DMS53 treated with DMSO at 0.1 percent for 48 hours (cell line): ENCODE measurements at regions not wholly inside any gene's neighbourhood (a gene's known extent, or its start where the extent isn't known, plus 50 kb on each side); places are given as distances from the start of the nearest gene placed in this dataset.

Experiments
- DNase-seq: peaks from one replicate; lab custom pipeline; 2025; ENCODE audit not compliant: unreplicated experiment; lab: John Stamatoyannopoulos, UW

DNA sequence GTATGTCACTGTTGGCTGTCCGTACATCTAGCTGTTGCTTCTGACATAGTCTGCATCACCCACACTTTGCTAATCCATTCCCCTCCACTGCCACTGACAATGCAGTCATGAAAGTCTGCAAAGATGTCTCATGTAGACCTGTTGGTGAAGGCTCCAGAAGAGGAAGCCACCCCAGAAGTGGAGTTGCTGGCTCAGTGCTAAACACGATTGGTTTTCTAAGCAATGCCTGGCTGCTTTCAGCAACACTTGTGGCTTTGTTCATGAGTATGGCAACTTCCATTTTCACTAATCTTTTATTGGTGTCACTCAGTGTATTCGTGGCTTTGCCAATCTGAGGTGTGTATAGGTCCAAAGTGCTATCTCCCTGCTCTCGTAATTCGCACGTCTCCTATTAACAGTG, 288.1 kb downstream of the GADD45G start:
- no peak for DNase-seq

DNA sequence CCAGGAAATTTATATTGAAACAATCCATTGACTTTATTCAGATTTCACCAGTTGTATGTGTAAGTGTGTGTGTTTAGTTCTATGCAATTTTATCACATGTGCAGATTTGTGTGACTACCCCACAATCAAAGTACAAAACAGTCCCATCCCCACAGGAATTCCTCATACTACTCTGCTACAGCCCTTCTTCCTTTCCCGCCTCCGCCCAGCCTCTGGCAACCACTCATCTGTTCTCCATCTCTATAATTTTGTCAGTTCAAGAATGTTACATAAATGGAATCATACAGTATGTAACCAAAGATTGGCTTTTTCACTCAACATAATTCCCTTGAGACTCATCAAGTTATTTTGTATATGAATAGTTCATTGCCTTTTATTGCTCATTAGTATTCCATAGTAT, 289.1 kb downstream of the GADD45G start:
- no peak for DNase-seq

DNA sequence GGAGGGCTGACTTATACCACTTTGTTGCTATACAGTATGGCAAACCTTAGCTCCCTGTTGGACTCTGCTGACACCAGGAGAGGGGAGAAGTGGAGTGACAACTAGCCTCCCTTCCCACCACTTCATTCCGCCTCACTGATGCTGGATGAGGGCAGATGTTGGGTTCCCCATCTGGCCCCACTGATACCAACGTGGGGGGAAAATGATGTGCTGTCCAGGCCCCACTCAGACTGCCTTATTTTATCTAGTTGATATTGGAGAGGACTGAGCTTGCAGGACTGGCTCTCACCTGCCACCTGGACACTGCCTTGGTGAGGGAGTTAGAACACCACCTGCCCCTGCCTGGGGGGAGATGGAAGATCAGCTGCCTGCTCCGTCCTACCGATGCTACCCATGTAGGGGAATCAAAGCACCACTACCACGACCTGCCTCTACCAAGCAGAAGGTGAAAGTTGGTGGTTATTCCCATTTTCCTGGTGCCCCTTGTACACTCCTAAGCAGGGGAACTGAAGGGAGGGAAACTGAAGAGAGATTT, 292.1 kb downstream of the GADD45G start:
- DNase-seq = peak; percentile 20

DNA sequence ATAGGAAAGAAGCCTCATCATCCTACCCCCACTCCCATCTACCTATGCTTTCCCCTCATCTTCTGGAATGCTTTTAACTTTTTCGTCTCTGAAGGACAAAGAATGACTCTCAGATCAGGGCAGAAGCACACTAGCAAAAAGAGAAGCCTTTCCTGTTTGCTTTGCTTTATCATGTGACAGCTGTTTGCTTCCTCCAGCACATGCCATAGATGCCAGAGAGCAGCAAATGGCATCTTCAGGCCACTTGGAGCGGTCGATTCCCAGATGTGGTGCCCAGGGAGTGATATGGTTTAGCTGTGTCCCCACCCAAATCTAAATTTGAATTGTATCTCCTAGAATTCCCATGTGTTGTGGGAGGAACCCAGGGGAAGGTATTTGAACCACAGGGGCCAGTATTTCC, 294.8 kb downstream of the GADD45G start:
- DNase-seq = no peak

DNA sequence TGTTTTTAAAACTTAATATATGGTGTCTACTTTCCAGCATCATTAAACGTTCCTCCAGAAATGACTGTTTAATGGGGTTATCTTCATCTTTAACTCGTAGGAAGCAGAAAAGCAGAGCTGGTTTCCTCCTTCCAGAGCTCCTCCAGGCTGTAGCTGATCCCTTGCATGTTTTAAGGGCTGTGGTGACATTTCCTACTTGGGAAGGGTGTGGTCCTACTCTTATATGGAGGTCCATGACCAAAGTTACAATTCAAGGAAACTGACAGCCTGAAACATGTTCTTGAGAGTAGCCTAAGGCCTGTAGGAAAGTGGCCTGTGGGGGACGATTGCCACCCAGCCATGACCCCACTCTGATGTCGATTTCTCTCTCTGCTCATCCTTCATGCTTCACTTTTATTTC, 297.1 kb downstream of the GADD45G start:
- no peak for DNase-seq

DNA sequence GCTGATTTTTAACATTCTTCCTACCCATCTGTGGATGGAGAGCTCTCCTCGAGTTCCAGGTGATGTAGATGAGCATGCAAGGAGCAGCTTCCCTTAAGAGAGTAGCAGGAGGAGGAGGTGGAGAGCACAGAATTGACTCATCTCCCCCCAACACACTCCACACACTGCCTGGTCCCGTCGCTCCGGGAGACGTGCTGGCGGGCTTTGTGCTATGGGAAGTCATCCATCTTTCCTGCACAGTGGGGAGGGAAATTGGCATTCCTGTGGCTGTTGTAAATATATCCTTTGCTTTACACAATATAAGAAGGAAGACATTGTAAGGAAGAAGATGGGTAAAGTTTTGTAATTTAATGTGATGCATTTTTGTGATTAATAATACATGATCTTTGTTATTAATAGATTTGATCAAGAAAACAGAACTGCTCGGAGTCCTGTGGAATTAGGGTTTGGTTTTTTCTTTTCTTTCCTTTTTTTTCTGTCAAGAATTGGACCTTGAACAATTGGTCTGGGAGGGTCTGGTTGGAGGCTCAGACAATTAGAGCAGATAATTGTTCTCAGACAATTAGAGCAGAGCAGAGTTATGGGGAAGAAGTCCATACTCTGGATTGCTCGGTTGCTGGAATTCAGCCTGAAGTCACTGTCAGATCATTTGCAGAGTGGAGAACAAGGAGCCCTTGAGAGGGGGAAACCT, 297.8 kb downstream of the GADD45G start:
- DNase-seq = no peak

DNA sequence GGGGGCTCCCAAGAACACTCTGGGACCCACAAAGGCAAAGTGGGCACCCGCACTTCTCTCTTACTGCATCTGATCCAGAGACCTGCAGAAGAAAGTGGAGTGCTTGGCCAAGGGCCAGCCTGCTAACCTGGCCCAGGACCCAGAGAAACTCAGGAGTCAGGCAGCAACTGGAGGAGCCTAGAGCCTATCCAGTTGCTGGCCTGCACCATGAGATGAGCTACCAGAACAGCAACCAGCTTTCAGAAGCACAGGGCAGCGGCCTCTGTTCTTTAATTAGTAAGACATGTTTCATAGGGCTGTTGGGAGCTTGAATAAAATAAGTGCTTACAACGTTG, 298.3 kb downstream of the GADD45G start:
- DNase-seq = no peak

DNA sequence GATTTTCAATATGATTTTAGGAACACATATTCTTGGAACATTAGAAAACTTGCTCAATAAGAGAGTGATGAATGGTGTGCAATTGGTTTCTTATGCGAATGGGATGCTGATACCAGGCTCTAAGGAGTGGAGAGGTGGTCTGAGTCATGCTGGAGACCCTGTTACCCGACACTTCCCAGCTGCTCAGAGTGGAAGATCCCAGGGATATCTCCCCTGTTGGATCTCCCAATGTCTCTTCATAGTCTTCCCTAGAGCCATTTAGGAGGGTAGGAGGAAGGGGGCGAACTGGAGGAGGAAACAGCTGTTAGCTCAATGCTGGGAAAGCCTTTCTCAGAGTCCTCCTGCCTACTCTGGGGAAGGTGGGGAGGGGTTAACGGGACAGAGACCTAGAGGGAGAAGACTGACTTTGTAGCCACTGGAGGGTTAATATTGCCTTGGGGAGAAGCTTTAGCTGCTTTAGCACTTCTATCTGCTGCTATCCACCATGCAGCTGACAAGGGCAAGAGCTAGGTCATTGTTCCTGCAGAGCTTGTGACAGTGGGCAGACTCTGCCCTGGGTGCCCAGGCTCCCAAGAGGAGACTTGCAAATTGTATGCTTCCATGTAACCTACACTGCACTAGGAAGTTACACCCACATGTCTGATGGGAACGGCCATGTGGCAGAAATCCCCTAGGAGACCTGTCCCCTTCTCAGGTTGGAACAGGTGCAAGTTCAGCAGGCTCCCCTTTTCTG, 301.0 kb downstream of the GADD45G start:
- DNase-seq = no peak

DNA sequence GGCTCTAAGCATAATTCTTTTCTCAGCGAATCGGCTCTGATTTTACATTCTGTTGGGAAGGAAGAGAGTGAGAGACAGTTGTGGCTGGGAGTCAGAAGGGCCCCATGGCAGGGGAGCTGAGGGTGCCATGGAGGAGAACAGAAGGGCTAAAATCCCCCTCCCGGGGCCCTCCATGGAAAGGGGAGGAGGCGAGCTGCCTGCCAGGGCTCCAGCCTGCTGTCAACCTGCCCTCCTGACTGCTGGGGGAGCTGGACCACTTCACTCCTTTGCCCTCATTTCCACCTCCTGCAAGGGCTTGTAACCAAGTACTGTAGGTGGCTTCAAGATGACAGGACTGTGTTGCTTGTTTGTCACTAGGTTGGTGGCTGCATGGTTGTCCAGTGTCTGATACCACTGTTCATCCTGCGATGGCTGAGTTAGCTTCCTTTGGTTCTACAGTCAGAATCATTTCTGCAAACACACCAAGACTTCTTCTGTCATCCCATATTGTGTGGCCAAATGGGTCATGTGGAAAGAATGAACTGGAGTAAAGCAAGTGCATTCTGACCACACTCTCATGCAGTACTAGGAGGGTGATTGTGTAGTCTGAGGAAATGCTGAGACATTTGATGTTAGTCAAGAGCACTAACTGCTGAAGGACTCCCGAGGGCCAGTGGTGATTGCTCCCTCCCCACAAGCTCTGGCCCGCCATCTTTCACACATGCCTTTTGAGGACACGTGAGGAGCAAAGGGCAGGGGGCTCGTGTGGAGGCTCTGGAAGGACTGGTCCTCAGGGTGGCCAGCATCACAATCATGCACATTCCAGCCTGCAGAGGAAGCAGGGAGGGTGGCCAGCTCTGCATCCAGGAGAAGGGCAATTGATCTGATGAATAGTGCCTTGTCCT, 307.2 kb downstream of the GADD45G start:
- DNase-seq = no peak

DNA sequence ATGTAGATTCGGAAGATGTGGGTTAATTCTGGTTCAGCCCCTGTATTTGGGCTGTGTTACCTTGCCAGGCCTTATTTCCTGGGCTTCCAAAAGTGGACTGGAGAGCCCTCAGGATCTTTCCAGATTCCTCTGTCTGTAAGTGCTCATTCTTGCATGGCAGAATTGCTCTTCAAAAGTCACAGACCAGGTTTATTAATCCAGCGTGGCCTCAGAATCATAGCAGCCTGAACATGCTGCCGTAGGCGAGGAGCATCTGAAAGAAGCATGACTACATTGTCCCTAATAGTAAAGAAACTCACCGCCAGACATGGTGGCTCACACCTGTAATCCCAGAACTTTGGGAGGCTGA, 307.8 kb downstream of the GADD45G start:
- no peak for DNase-seq

DNA sequence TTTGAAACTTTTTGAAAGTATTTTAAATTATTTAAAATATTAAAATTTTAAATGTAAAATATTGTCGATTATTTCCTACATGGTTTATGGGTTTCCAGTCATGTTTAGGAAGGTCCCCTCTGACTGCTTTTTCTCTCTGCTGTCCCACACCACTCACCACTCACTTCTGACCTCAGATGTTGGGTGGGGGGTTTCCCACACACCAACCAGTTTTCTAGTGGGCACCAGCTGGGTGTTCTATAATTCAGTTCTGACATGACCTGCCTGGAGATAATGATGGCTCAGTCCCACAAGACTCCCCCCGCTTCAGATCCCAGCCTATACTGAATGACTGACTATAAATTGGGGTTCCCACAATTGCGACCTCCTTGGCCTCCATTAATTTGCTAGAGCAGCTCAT, 310.4 kb downstream of the GADD45G start:
- DNase-seq = no peak

DNA sequence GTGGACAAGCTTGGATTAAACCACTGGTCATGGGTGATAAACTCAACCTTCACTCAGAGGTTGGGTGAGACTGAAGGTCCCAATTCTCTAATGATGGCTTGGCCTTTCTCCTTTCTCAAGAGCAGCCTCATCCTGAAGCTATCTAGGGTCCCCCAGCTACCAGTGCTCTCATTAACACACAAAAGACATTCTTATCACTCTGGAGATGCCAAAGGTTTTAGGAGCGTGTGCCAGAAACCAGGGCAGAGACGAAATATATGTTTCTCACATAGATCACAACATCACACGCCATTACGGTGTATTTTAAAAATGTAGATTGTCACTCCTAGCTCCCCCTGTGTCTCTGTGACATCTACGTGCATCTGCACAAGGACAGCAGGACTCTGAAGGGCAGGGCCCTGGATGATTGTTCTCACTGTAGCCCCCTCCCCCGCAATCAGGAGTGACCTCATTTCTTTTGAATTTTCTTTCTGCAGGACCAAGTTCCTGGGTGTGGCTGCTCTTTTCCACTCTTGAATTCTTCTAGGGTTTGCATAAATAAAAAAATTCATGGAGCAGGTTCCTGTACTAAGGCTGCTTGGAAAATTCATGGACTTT, 311.3 kb downstream of the GADD45G start:
- DNase-seq = no peak

DNA sequence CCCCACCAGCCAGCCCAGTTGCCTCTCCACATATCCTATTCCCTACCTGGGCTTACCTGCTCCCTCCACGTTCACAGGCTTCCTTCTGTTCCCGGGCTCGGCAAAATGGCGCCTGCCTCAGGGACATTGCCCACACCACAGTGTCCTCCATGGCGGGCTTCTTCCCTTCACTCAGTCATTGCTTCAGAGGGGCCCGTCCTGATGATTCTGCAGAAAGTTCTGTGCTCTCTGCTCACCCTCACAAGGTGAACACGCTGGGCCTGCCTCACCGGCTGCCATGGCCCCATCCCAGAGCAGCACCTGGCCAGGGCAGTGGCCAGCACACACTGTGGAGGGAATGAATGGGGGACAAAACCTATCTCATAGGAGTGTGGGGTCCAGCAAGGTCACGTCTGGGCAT, 313.0 kb downstream of the GADD45G start:
- no peak for DNase-seq

DNA sequence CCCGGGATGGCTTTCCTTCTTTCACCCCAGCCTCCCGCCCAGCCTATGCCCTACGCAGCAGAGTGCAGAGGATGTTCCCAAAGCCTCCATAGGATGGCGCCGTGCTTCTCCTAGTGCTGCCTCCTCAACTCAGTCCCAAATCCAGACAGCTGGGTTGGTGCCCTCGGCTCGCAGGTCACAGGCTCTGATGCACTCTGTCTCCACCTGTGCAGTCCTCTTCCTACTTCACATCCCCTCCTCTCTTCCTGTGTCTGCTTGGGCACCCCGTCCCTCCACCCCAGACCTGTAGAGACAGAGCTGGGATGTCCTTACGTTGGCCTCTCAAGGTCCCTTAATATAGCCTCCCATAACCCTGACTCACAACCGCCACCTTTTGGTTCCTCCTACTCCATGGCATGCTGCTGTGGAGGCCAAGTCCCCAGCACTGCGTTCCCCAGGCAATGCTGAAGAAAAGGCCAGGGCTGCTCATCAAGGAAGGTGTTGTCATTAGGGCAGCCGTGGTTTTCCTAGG, 314.4 kb downstream of the GADD45G start:
- DNase-seq = peak; percentile 95

DNA sequence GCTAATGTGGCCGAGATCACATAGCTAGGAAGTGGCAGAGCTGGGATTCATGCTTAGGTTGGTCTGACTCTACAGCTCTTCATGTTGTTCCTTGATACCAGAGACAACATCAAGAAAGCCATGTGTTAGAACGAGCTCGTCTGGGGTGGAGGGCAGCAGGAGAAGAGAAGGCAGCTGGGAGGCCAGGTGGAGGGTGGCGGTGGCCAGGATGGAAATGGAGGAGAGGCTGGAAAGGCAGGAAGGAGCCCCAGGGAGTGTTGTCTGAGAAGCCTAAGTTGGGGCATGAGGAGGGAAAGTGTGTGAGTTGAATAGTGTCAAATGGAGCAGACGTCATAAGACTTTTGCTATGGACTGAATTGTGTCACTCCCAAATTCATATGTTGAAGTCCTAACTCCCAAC, 315.3 kb downstream of the GADD45G start:
- DNase-seq = no peak

DNA sequence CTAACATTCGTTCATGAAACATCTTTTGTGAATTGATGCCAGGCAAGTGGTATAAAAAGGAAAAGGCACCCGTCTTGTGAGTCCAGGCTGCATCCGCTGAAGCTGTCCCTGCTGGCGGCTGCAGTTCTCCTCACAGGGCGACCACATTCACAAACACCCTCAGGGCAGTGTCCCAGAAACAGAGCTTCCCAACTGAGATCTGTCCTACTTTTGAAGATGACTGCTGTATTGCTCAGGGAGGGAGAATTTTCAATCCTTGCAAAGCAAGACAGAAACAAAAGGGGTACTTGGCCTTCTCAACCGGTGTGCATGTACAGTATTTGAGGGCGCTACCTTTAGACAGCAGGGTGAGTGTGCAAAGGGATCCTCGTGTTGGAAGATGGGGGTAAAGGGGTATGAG, 316.1 kb downstream of the GADD45G start:
- DNase-seq = no peak

DNA sequence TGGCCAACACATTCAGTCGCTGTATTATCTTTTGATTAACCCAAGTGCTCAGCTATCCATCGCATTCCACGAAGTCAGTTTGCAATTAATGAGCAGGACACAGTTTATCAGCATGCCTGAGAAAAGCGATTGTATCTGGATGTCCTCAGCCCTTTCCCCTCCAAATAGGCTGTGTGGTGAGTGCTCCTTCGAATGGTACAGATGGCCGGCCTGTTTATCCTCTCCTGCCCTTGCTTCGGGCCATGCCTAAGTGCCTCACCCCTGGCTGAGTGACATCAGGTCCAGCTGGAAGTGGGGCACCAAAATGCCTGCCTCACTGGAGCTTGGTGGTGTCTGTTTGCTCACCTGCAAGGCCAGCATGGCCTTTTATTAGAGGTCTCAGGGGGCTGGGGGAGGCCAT, 317.3 kb downstream of the GADD45G start:
- DNase-seq = no peak

DNA sequence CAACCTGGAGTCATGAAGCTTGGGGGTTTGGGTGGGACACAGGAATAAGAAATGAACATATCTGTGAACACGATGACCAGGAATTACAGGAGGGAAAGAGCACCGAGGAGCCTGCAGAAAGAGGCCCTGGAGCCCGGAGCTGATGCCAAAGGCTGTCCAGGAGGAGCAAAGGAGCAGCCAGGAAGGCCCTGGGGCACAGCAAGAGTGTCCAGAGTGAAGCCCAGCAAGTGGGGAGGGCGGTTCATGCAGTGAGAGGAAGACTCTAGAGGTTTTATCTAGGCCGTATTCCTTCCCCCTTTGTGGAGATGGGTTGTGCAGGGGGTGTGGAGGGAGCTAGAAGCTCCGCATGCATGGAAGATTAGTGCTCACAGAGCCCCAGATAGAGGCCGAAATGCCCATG, 318.4 kb downstream of the GADD45G start:
- no peak for DNase-seq

DNA sequence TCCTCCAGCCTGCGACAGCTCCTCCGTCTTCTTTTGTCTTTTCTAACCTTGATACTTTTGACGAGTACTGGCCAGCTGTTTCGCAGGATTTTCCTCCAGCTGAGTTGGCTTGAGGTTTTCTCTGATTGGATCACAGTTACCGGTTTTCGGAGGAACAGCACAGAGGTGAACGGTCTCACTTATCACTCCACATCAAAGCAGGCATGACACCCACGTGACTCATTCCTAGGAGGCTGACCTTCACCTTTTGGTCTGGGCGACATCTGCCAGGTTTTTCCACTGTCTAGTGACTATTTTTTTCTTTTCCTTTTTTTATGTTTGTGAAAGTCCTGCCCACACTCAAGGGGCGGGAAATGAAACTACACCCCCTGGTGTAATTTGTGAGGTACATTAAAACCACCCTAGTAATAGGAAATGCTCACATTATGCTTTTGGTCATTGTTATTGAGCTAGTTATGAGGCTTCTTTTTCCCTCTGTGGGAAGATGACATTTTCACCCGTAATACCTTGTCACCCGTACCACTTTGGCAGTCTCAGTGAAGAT, 319.2 kb downstream of the GADD45G start:
- peak; percentile 38 for DNase-seq

DNA sequence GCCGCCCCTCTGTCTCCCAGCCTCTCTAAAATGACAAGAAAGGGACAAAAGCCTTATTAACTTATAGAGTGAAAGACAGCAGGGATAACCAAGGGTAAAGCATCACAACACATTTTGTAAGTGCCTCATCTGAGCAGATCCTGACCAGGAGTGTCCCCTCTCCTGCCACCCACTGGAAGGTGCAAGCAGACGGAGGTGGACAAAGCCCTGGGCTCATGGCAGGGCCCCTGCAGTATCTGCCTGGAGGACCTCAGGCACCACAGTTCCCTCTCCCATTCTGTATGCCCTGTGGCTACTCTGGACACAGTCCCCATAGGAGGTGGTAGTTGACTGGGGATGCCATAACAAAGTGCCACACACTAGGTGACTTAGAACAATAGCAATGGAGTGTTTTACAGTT, 319.8 kb downstream of the GADD45G start:
- DNase-seq = no peak

DNA sequence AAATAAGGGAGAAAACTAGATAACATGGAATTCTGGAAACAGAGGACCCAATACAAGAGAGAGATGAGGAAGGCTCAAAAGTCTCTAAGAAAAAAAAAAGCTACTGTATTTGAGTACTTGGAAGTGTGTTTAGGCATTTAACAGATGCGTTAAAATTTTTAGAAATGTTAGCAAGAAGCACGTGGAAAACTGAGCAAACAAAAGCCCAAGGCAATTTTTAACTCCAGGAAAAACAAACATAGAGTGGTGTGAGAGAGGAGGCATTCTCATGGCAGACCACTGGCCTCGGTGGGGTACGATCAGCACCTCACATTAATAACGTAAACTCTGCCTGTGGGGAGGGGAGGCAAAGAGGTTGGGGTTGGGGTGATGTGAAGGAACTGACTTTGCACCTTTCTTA, 321.4 kb downstream of the GADD45G start:
- DNase-seq = no peak
